ELR (cell line): ENCODE measurements at regions not wholly inside any gene's neighbourhood (a gene's known extent, or its start where the extent isn't known, plus 50 kb on each side); places are given as distances from the start of the nearest gene placed in this dataset.
"Not testable (repeated sequence)": the region's sequence is repeated elsewhere in the genome, so short reads cannot be mapped to it uniquely, and the experiment has no call there.

Source experiments
- DNase-seq: peaks from one replicate; pipeline ENCODE4 v3.0.0-alpha.2; 2015; ENCODE audit warnings: low read depth

DNA sequence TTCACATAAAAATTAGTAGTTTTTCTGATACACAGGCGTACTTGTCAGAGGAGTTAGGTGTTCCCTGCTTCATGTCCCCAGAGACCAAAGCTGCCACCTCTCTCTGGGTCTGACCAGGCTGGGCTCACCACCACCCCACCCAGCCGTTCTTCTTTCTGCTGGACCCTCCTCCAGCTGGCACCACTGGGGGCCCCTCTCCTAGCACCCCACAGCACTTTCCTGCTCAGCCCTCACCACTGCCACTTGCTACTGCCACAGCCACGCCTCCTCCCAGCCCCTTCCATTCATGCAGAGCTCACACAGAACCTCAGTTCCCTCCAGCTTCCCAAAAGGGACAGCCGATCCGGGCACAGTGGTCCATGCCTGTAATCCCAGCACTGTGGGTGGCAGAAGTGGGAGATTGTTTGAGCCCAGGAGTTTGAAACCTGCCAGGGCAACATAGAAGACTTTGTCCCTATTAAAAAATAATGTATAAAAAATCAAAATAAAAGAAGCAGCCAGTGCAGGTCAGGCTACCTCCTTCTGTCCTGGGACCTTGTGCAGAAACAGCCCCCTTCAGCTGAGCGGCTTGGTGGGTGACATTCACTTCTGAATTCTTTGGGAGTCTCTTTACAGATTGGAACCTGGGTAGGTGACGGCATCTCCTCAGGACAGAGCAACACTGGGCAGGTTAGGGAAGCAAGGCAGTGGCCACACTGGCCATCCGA, 208.3 kb downstream of the TOMM20 start:
- DNase-seq = no peak

DNA sequence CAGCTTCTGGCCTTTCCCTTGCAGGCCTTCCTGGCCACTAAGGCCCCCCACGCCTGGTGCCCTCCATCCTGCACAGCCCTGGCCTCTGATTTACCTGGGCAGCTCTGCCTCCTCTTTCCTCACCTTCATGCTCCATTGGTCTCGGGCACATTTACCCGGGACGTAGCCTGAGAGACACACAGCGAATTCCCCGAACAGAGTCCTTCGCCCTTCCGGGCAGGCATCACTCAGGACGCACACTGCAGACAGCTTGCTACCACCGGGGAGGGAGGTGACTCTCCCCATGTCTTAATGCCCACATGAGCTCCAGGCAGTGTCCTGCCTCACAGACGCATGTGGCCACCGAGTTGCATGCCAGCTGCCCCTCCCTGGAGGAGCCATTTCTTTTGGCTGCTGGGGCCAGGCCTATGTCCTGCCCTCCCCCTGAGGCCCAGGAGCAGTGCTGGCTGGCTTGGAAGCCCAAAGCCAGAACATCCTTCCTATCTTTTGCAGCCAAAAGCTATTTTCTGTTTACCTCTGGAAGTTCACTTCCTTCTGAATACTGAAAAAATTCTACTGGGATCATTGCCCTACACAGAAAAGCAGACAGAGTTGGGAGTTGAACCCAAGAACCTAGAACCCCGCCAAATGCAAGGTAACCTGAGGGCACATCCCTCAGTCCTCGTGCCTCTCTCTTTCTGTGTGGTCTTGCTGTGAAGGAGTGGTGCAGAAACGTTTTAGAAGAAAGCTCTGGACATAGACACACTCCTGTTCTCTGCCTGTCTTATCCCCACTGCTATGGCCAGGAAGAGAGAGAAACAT, 209.5 kb downstream of the TOMM20 start:
- no peak for DNase-seq

DNA sequence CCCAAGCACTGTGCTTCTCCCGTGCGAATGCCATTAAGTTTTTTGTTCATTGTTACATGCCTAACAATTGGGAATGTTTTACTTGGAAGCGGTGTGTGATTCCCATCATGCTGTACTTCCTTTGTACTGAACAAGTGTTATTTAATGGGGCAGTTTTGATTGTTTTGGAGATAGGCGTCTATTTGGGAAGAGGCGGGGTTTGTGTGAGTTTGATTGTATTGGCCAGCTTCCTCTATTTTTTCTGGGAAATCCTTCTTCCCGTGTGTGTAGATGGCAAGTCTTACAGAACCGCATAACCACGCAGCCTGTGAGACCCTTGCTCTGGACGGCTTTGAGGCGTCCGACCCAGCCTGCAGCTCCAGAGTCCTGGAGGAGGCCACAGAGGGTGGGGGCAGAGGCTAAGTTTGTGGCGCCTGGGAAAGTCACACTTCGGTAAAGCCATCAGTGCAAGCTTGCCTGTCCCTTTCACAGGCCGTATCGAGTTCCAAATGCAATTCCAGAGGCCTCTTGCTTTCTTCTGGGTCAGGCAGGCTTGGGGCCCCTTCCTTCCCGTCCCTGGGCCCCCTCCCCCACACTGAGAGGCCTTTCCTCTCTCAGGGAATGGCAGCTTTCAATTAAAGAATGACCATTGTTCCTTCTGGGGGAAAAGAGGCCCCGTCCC, 210.3 kb downstream of the TOMM20 start:
- no peak for DNase-seq

DNA sequence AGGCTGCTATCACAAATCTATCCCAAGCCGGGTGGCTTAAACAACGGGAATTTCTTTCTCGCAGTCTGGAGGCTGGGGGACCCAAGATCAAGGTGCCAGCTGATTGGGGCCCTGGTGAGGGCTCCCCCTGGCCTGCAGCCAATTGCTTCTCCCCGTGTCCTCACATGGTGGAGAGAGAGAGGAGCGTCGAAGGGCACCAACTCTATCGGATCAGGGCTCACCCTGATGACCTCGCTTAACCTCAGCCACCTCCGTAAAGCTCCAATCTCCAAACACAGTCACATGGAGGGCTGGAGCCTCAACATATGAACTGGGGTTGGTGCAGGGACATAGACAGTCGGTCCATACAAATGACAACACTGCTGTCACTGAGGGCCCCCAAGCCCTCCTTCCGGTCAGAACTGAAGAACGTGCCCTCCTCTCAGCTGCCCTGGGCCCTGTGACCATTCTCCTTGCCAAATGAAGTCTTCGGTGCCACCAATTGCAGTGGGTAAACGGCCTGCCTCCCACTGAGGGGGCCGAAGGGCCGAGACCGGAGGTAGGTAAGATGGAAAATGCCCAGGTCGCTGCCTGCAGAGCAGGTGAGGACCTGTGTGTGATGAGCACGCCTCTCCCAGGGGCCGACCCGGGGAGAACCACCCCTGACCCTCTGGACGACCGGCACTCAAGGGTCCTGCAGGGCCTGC, 211.0 kb downstream of the TOMM20 start:
- DNase-seq = no peak

DNA sequence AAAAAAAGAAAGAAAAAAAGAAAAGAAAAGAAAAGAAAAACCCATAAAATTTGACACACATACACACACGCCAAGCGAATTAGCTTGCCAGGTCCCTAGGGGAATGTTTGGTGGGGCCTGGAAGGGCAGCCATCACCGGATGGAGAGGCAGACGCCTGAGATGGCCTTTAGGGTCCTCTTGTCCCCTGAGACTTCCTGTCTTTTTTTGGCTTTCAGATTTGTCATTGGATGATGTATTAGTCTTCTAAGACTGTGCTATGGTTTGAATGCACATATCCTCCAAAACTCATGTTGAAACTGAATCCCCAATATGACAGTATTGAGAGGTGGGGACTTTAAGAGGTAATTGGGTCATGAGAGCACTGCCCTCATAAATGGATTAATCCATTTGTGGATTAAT, 211.8 kb downstream of the TOMM20 start:
- no peak for DNase-seq

DNA sequence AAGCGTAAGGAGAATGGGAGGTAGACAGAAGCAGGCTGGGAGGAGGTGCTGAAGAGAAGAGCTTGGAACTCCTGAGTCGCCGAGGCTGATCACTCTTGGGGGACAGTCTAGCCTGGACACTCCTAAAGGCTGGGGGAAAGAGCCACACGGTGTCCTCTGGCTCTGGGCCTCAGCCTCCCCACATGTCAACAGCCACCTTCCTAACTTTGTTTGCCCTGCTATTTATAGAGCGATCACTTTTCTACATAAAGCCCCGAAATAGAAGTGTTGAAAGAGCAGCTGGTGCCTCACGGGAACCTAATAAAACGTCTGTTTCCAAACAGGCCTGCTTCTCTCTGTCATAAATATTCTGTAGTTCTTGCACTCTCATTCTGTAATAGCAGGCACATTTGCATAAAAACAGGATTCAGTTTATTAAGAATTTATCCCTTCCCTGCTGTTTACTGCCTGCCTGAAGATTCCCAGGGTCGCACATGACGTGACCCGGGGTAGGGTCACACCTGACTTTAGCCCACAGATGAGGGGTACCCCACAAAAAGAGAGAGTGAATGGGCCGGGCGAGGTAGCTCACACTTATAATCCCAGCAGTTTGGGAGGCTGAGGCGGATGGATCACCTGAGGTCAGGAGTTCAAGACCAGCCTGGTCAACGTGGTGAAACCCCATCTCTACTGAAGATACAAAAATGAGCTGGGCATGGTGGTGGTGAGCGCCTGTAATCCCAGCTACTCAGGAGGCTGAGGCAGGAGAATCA, 212.5 kb downstream of the TOMM20 start:
- no peak for DNase-seq

DNA sequence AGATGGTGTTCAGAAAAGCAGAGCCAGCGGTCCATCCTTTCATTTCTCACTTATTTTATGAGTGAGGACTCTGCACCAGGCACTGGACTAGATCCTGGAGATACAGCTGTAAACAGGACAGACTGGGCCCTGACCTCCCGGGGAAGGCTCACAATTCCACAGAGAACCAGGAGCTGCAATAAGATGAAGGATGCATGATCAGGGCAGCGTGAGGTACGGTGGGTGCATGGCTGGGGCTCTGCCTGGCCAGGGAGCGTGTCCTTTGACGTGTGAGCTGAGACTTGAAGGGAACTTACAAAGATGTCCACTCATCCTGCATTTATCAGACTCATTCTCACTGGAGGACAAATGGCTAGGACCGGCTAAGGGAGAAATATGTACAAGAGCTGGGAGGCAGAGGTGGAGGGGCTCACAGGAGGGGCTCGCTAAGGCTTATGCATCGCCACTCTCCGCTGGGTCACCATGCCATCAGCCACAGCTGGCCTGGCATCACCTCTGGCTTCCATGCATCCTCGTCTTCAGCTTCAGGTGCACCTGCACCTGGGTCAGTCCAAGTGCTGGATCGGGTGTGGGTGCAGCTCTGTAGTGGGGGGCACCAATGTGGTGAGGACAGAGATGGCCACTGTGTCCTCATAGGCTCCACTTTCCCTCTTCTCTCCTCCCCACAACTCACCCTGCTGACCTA, 213.9 kb downstream of the TOMM20 start:
- DNase-seq = no peak

DNA sequence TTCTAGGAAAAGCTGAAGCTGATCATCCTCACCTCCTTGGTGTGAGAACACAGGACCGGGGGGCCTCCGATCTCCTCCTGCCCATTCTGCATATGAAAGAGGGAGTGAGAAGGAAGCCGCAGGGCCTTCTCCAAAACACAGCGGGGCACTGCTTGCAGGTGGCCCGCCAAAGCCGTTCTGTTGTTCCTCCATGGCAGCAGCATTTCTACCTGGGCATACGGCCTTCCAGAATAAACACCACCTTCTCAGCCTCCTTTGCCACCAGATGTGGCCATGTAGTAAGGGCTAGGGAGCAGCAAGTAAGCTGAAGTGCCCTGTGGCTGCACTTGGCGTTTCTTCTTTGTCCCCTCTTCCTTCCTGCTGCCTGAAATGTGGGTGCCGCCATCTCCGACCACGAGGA, 214.9 kb downstream of the TOMM20 start:
- DNase-seq = no peak

DNA sequence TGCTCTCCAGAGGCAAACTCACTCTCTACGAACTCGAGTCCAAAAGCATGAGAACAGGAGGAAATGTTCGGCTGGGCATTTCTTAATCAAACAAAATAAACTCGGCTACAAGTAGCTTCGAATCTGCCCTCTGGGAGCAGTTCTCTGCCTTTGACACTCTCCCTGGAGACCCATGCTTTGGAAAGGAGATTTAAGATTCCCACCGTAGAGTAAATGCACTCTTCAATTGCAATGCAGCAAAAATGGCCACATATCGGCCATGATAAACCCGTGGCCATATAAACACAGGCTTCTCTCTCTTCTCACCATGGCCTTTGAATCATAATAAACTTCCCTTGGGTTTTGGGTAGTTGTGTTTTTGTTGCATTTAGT, 215.4 kb downstream of the TOMM20 start:
- DNase-seq = no peak

DNA sequence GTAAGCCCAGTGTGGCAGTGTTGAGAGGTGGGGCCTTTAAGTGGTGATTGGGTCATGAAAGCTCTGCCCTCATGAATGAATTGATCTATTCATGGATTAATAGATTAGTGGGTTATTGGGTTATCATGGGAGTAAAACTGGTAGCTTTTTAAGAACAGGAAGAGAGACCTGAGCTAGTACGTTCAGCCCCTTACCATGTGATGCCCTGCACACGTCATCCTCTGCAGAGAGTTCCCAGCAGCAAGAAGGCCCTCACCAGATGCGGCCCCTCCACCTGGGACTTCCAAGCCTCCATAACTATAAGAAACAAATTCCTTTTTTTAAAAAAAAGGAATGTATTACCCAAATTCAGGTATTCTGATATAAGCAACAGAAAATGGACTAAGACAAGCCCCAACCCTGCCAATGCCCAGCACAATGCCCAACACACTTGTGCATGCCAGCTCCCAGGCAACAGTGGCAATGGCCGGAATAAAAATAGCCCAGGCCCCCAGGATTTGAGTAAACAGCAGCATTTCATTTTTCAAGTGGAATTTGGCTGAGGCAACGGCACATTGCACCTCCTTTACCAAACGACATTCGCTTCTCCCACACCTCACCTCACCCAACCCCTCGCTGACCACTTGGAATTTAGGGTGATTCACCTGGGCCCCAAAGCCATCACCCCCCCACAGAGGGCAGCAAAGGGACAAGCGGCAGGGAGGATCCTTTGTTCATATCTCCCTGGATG, 215.9 kb downstream of the TOMM20 start:
- no peak for DNase-seq

DNA sequence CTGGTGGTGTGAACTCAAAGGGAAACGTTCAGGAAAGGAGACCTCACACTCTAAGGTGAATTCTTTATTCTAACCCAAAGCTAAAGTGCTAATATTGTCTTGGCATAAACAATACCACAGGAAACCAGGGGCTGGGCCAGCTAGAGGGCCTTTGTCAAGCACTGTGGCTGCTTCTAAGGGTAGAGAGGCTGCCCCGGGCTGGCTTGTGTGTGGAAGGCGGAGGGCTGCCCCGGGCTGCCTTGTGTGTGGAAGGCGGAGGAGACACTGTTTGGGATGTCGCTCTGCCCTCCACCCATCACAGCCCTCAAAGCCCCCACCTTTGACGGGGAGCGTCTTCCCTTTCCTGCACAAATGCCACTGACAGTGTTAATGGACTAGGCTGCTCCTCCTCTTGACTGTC, 216.8 kb downstream of the TOMM20 start:
- DNase-seq = no peak

DNA sequence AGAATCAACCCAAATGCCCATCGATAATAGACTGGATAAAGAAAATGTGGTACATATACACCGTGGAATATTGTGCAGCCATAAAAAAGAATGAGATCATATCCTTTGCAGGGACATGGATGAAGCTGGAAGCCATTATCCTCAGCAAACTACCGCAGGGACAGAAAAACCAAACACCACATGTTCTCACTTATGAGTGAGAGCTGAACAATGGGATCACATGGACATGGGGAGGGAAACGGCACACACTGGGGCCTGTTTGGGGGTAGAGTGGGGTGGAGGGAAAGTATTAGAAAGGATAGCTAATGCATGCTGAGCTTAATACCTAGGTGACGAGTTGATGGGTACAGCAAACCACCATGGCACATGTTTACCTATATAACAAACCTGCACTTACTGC, 217.5 kb downstream of the TOMM20 start:
- DNase-seq = not testable (repeated sequence)

DNA sequence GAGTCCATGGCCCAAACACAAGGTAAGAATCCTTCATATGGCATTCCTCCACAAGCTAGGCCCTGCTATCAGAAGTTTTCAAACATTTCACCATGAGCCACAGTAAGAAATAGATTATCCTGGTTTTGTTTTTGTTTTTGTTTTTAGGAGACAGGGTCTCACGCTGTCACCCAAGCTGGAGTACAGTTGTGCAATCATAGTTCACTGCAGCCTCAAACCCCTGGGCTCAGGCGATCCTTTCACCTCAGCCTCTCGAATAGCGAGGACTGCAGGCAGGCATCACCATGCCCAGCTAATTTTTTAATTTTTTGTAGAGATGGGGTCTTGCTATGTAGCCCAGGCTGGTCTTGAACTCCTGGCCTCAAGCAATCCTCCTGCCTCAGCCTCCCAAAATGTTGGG, 218.8 kb downstream of the TOMM20 start:
- DNase-seq = no peak

DNA sequence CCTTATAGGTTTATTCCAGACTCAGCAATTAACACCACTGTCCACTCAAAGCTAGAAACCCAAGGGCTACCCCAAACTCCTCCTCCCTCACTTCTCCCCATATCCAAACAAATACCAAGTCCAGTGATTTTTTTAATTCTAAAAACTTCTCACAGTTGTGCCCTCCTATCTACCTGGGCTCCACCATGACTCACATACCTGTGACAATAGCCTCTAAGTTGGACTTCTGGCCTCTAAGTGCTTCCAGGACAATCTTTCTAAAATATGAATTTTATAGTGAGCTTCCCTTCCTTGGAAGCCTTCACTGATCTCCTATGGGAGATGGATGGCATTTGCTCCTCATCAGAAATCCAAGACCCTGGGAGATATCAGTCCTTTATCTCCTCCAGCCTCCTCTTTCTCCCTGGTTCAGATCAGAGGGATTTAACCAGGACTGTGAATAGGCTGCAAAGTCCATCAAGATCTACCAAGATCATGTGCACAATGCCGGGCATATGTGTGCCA, 219.3 kb downstream of the TOMM20 start:
- DNase-seq = no peak

DNA sequence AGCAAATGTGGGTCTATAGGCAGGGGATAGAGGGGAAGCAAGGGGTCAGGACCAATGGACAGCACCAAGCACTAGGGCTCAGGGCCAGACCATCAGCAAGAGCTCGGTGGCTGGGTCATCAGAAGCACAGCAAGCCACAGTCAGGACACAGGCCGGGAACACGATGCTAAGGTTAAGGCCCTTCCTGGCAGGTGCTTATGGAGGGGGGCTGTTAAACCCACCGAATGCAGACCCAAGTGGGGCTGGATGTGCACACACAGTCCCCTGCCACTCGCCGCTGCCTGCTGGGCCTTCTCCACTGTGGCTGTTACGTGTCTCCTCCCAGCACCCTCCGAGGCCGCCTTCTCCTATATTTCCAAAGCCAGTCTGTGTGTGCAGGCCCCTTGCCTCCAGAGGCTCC, 220.1 kb downstream of the TOMM20 start:
- no peak for DNase-seq

DNA sequence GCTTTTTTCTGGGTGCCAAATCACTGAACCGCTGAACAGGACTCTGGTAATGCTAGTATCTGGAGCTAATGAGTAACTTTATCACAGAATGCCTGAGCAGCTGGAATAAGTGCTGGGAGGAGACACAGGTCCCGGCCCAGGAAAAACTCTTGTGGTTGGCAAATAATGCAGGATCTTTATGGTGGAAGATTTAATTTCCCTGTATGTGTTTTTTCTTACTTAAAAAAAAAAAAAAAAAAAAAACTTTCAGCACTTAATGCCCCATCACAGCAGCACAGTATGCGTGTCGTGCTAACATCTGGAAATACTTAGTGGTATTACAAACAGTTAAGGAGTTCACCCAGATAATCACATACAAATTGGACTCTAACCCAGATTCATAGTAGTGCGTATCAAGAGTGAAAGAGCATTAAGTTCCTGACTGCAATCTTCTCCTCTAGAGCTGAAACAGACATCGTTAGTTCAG, 220.7 kb downstream of the TOMM20 start:
- no peak for DNase-seq

DNA sequence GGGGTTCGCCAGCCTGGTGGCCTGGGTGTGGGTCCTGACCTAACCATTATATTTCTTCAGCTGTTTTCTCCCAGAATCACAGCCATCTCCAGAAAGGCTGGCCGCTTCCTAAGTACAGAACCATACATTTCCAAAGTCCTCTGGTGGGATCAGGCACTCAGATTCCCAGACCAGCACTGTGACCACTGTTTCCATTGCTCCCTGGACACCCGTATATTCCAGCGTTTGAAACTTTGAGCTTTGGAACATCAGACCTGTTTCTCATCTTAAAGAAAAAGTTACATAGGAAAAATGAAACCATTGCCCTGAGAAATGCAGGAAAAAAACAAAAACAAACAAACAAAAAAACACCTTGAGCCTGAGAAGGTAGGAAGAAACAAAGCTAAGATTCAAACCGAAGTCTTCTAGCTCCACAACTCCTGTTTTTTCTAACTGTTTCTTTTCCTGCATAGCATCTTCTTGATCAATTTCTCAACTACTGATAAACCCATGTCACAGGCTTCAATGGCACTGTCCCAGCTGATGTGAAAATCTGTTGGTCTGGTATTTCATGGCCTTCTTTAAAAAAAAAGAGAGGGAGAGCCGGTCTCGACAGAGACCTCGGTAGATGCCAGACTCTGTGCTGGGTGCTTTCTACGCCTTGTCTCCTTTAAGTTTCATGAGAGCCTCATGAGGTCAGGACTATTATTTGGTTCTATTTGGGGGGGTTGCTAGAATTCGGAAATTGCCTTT, 221.3 kb downstream of the TOMM20 start:
- DNase-seq = no peak

DNA sequence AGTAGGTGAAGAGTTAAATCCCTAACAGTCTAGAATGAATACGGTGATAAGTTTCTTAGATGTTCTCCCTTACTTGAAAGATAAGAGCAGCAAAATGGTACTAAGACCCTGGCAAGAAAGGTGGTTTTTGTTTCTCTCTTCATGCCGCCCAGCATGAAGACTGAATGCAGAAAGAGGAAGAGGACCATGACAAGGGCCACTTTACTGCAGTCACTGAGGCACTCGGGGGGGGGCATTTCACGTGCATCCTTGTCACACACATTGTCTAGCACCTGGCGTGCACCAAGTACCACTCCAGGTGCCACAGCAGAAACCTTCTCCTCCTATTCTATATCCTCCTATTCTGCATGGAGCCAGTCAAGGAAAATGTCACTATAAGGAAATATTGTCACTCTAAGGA, 222.0 kb downstream of the TOMM20 start:
- DNase-seq = no peak

DNA sequence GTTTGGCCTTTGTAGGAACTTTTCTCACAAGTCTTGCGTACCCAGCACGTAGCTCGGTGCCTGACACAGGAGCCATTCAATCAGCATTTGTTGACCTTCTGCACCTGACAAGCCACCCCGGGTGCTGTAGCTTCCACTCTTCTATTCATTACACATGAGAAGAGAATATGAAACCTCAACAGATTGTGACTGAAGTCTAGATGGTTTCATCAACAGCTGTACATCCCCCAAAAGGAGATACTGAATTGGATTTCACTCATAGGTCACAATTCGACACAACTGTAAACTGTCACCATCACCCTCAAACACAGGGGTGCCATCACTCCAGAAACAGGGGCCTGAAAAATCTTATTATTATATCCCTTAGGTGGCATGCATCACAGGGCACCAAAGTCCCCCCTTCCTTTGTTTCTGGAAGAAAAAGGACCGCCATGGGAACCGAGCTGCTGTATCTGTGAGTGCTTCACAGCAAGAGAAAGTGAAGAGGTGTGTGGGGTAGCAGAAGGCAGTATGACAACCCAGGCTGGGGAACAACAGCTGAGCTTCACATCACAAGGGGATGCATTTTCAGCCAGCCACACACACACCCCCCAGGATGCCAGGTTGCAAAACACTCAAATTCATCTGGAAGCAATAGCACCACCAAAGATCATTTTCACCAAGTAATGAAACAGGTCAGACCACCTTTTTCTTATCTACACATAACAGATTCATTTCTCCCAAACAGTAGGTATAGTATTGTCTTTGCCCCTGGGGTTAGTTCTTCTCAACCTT, 225.7 kb downstream of the TOMM20 start:
- DNase-seq = no peak
